GM06990 (cell line): ENCODE measurements at regions not wholly inside any gene's neighbourhood (a gene's known extent, or its start where the extent isn't known, plus 50 kb on each side); places are given as distances from the start of the nearest gene placed in this dataset.

Experiments used
- DNase-seq: peaks from one replicate; pipeline ENCODE4 v3.0.0-alpha.2; 2011; ENCODE audit not compliant: insufficient read length; ENCODE audit errors: extremely low read depth
- H3K27me3 ChIP-seq: replicated peaks from 2 replicates; pipeline ENCODE4 v1.6.0; 2011; ENCODE audit warnings: low read length; ENCODE audit not compliant: control insufficient read depth, insufficient read depth
- H3K36me3 ChIP-seq: 2 replicates; pipeline ENCODE4 v1.5.1; 2011; ENCODE audit warnings: low read length; ENCODE audit not compliant: control insufficient read depth, insufficient read depth
- H3K4me3 ChIP-seq: replicated peaks from 2 replicates; pipeline ENCODE4 v1.5.1; 2011; ENCODE audit warnings: low read depth, mild to moderate bottlenecking, control low read depth, low read length
- TF ChIP-seq, protein P1 (sequence below): IDR thresholded peaks from 2 replicates; pipeline ENCODE4 v1.5.1; 2011; ENCODE audit warnings: low read length, control low read depth, mild to moderate bottlenecking, inconsistent platforms; ENCODE audit not compliant: insufficient read depth, poor library complexity, severe bottlenecking

DNA sequence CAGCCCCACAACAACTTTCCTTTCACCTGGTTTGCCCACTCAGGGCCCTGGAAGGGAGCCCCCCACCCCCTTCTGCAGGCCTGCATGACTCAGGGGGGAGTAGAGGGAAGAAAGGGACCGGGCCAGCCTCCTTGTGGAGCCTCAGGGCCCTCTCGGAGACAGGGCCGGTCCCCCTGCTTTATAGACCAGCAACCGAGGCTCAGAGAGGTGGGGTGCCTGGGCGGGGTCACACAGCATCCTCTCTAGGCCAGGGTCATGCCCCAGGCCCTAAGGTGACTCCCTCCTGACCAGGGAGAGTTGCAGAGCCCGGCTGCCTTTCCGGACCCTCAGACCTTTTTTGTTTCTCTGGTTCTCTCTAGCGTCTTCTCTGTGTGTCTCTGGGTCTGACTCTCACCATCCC, 211.3 kb downstream of the TBC1D2B start:
- Histone ChIP-seq H3K4me3 (no peak overlapping the region), H3K27me3 (peaks cover 1% of the 10 kb centered on the region), H3K36me3 (no peaks in the 10 kb centered on the region)
- no peak for DNase-seq
- TF ChIP-seq, protein P1, sequence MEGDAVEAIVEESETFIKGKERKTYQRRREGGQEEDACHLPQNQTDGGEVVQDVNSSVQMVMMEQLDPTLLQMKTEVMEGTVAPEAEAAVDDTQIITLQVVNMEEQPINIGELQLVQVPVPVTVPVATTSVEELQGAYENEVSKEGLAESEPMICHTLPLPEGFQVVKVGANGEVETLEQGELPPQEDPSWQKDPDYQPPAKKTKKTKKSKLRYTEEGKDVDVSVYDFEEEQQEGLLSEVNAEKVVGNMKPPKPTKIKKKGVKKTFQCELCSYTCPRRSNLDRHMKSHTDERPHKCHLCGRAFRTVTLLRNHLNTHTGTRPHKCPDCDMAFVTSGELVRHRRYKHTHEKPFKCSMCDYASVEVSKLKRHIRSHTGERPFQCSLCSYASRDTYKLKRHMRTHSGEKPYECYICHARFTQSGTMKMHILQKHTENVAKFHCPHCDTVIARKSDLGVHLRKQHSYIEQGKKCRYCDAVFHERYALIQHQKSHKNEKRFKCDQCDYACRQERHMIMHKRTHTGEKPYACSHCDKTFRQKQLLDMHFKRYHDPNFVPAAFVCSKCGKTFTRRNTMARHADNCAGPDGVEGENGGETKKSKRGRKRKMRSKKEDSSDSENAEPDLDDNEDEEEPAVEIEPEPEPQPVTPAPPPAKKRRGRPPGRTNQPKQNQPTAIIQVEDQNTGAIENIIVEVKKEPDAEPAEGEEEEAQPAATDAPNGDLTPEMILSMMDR = no peak

- H3K4me3 ChIP-seq = no peak overlapping the region
- DNase-seq = no peak
- TF ChIP-seq, protein P1 = no peak
- H3K27me3 ChIP-seq = peaks cover 1% of the 10 kb centered on the region
- H3K36me3 ChIP-seq = no peaks in the 10 kb centered on the region
Observed at GRCh38 chr15:77865701-77866100, 211.8 kb downstream of the TBC1D2B start.

DNA sequence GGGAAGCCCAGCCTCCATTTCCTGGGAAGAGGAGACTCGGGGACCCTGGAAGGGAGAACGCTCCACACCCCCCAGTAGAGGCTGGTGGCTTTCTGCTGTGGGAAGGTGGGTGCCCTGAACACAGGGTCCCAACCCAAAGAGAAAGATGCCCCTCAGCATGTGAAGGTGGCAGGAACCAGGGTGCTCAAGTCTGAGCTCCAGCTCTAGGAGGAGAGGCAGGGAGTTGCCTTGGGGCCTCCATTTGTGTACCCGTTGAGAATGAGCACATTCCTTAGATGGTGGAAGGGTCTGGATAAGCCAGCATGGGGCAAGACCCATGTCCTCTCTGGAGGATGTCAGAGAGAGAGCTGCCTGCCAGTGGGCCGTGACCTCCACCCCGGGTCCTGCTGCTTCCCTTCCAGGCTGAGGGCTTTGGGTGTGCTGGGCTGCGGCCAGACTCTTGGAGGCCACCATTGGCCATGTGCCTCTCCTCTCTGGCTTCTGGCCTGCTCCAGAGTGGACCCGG, 212.4 kb downstream of the TBC1D2B start:
- peaks cover 1% of the 10 kb centered on the region for H3K27me3 ChIP-seq
- DNase-seq = no peak
- no peak overlapping the region for H3K4me3 ChIP-seq
- TF ChIP-seq, protein P1 = no peak
- H3K36me3 ChIP-seq = no peaks in the 10 kb centered on the region

GRCh38 chr15:77864211-77865105, 213.1 kb downstream of the TBC1D2B start:
- Histone ChIP-seq H3K27me3 (peaks cover 1% of the 10 kb centered on the region), H3K4me3 (no peak overlapping the region), H3K36me3 (no peaks in the 10 kb centered on the region)
- DNase-seq = no peak
- TF ChIP-seq, protein P1 = no peak

DNA sequence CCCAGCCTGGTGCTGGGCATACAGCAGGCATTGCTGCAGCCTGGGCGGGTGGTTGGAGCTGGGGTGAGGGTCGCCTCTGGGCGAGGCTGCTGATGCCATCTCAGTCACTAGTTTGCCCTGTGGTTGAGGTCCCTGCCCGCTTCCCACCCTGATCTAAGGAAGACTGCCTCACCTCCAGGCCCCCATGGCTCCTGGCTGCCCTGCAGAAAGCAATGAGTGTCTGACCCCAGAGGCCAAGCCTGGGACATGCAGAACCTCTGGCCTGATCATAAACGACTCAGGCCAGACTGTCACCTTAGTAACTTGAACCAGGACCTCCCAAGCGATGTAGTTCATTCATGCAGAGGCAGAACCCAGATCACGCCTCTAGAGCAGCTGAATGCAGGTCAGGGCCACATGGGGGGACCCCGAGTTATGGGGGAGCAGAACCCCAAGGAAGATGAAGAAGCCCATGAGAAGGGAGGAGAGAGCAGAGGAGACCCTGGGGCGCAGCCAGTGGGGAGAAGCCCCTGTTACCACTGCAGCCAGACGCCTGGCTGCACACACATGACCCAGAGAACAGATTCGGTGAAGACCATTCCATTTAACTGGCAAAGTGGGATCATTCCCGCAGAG, 213.9 kb downstream of the TBC1D2B start:
- DNase-seq = no peak
- Histone ChIP-seq H3K36me3 (no peaks in the 10 kb centered on the region), H3K27me3 (peaks cover 1% of the 10 kb centered on the region), H3K4me3 (no peak overlapping the region)
- TF ChIP-seq, protein P1 = no peak
